ENCODE measurements at regions not wholly inside any gene's neighbourhood (a gene's known extent, or its start where the extent isn't known, plus 50 kb on each side); places are given as distances from the start of the nearest gene placed in this dataset.

GRCh38 chr15:99449514-99449913, 116.3 kb upstream of the MEF2A start:
- ATAC-seq: no peak
- H3K27ac Mint-ChIP-seq: no peak overlapping the region
- no peaks in the 10 kb centered on the region for H3K9me3 Mint-ChIP-seq (ENCODE audit: low read depth)
- H3K4me3 Mint-ChIP-seq: no peak overlapping the region
- no peaks in the 10 kb centered on the region for H3K36me3 Mint-ChIP-seq (ENCODE audit: low read depth)
- DNase-seq: no peak
- intact Hi-C loops (cut with DNase I, micrococcal nuclease): no loop called here
- ChIA-PET POLR2A (interaction anchor here (0.7 kb wide), 1 partner anchor 224 kb away, joined by 3 read pairs; no protein-coding TSS in a partner anchor), CTCF (interaction anchor here (1.5 kb wide), 1 partner anchor 255 kb away, joined by 4 read pairs; no protein-coding TSS in a partner anchor)
- H3K27me3 Mint-ChIP-seq: no peaks in the 10 kb centered on the region
- peaks cover 46% of the 10 kb centered on the region for H3K4me1 Mint-ChIP-seq

DNA sequence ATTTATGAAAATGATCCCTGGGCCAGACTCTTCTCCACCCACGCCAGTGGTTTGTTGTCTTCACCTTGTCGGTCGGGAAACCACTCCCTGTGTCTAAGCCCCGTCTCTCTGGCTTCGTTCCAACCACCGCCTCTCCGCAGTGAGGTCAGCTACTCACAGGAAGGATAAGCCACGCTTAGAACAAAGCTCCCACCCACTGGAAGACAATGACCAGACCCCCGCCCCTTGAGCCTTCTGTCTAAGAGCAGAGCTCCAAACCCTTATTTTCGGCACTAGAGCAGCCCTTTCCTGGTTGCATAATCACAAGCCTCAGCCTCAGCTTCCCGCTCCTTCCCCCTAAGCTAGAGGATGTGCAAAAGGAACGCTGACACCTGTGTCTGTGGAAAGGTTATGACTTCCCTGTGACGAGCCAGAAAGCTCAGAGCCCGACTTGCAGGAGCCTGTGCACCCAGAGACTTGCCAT, 114.9 kb upstream of the MEF2A start:
- ATAC-seq (peak; percentile 69), DNase-seq (peak; percentile 80)
- Mint-ChIP-seq H3K27ac (peak overlapping the region; percentile 2), H3K4me1 (peaks cover 32% of the 10 kb centered on the region), H3K27me3 (no peaks in the 10 kb centered on the region), H3K36me3 (ENCODE audit: low read depth) (no peaks in the 10 kb centered on the region), H3K9me3 (ENCODE audit: low read depth) (no peaks in the 10 kb centered on the region), H3K4me3 (peak overlapping the region; percentile 35)
- intact Hi-C loops (cut with DNase I, micrococcal nuclease): loop anchor here in 1 of 2 experiments (5.0 kb wide), 1 partner anchor 51 kb away; no protein-coding TSS in a partner anchor
- ChIA-PET CTCF (no interaction called here), POLR2A (interaction anchor here (0.6 to 0.7 kb wide), 2 partner anchors 104 to 1079 kb away, joined by 3 read pairs; no protein-coding TSS in a partner anchor)

GRCh38 chr15:99451484-99451883, 114.3 kb upstream of the MEF2A start:
- H3K9me3 Mint-ChIP-seq (ENCODE audit: low read depth): no peaks in the 10 kb centered on the region
- peaks cover 30% of the 10 kb centered on the region for H3K4me1 Mint-ChIP-seq
- CTCF ChIA-PET: no interaction called here
- POLR2A ChIA-PET: interaction anchor here (0.6 to 0.7 kb wide), 2 partner anchors 105 to 1079 kb away, joined by 3 read pairs; no protein-coding TSS in a partner anchor
- ATAC-seq: no peak
- no peaks in the 10 kb centered on the region for H3K36me3 Mint-ChIP-seq (ENCODE audit: low read depth)
- H3K27me3 Mint-ChIP-seq: no peaks in the 10 kb centered on the region
- no peak overlapping the region for H3K4me3 Mint-ChIP-seq
- H3K27ac Mint-ChIP-seq: no peak overlapping the region
- intact Hi-C loops (cut with DNase I, micrococcal nuclease): loop anchor here in 1 of 2 experiments (5.0 kb wide), 1 partner anchor 51 kb away; no protein-coding TSS in a partner anchor
- DNase-seq: no peak

DNA sequence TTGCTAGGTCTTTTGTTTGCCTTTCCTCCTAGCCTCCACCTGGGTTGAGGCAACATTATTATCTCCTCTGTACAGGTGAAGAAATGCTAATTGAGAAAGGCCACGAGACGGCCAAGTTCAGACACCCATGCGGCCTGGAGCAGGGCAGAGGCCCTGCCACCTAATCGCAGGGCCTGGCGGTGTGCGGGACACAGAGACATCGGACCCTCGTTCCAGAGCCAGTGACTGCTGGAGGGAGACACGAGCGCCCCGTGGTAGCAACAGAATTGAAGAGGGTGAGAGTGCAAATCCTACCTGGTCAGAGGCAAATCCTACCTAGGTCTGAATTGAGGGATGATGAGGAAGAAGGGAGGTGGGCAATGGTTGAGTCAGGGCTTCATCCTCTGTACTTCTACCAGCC, 113.8 kb upstream of the MEF2A start:
- H3K36me3 Mint-ChIP-seq (ENCODE audit: low read depth): no peaks in the 10 kb centered on the region
- no peak for ATAC-seq
- no peaks in the 10 kb centered on the region for H3K27me3 Mint-ChIP-seq
- no peaks in the 10 kb centered on the region for H3K9me3 Mint-ChIP-seq (ENCODE audit: low read depth)
- peaks cover 30% of the 10 kb centered on the region for H3K4me1 Mint-ChIP-seq
- H3K4me3 Mint-ChIP-seq: no peak overlapping the region
- ChIA-PET CTCF (no interaction called here), POLR2A (no interaction called here)
- H3K27ac Mint-ChIP-seq: no peak overlapping the region
- intact Hi-C loops (cut with DNase I, micrococcal nuclease): loop anchor here in 1 of 2 experiments (5.0 kb wide), 1 partner anchor 50 kb away; no protein-coding TSS in a partner anchor
- DNase-seq: no peak

DNA sequence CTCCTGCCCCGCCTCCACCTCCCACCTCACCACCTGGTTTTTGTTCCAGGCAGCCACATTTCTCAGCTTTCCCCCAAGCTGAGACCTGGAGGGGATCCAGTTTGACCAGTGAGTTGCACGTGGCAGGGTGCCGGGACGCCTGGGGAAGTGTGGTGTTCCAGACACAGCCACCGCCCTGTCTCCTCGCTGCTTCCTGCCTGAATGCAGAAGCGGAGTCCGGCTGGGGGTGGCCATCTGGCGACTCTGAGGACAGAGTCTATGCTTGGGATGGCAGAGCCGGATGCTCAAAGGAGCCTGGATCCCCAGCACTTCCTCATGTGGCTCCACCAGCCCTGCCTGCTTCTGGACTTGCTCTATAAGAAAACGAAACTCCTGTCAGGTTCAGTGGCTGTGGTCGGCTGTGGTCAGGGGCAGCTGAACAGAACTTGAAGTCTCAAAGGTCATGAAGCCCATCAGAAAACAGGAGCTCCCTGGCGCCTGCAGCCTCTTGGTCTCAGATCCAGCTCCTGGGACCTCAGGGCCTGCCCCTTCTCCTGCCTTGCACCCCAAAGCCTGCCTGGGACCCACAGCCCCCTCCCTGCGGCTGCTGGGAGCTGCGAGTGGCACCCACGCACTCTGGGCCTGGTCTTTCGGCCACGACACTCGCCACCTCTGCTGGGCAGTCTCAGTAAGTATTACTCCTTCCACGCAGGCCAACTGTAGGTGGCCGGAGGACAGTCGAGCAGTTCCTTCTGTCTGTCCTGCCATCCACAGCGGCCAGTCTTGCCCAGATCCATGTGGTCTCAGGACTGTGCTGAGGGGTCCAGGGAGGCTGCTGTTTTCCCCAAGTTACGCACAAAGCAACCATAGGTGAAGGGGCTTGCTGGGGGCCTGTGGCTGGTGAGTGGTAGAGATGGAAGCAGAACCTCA, 112.8 kb upstream of the MEF2A start:
- Mint-ChIP-seq H3K4me3 (no peak overlapping the region), H3K9me3 (ENCODE audit: low read depth) (peaks cover 2% of the 10 kb centered on the region), H3K36me3 (ENCODE audit: low read depth) (no peaks in the 10 kb centered on the region), H3K27ac (no peak overlapping the region), H3K27me3 (no peaks in the 10 kb centered on the region), H3K4me1 (peaks cover 26% of the 10 kb centered on the region)
- CTCF ChIA-PET: no interaction called here
- intact Hi-C loops (cut with DNase I, micrococcal nuclease): loop anchor here in 1 of 2 experiments (5.0 kb wide), 1 partner anchor 49 kb away; no protein-coding TSS in a partner anchor
- ATAC-seq (no peak), DNase-seq (peak; percentile 12)
- POLR2A ChIA-PET: no interaction called here

- Mint-ChIP-seq H3K9me3 (ENCODE audit: low read depth) (peaks cover 5% of the 10 kb centered on the region), H3K4me1 (peaks cover 23% of the 10 kb centered on the region), H3K4me3 (no peak overlapping the region), H3K36me3 (ENCODE audit: low read depth) (no peaks in the 10 kb centered on the region), H3K27me3 (peaks cover under 1% of the 10 kb centered on the region), H3K27ac (no peak overlapping the region)
- ChIA-PET CTCF (no interaction called here), POLR2A (no interaction called here)
- ATAC-seq (no peak), DNase-seq (no peak)
- intact Hi-C loops (cut with DNase I, micrococcal nuclease): loop anchor here in 1 of 2 experiments (5.0 kb wide), 1 partner anchor 49 kb away; no protein-coding TSS in a partner anchor
Measured at GRCh38 chr15:99453637-99454030, 112.2 kb upstream of the MEF2A start.

DNA sequence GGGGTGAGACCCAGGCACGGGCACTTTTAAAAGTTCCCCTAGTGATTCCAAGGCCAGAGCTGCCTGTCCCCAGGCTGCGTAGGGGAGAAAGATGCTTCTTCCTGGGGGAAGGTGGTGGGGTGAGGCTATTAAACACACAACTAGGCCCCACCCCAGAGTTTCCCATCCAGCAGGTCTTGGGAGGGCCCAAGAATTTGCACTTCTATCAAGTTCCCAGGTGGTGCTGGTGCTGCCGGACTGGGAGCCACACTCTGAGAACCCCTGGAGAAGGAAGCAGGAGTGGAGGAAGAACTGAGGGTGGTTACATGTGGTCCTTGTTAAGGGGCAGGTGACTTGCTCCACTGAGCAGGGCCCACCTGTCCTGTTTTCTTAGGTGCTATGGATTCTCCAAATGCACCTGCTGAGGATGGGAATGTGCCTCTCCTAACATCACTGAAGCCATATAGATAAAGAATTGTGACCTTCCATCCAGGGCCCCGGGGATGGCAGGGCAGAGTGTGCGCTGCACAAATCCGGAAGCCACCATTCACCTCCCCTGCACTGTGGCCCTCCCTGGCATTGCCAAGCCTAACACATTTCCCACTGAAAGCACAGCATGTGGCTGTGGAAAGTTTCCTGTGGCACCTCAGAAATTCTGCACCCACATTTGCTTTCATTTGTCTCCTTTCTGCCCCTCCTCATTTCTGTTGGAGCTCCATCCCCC, 111.5 kb upstream of the MEF2A start:
- DNase-seq (no peak), ATAC-seq (no peak)
- Mint-ChIP-seq H3K4me1 (peaks cover 24% of the 10 kb centered on the region), H3K27me3 (peaks cover 1% of the 10 kb centered on the region), H3K9me3 (ENCODE audit: low read depth) (peaks cover 6% of the 10 kb centered on the region), H3K36me3 (ENCODE audit: low read depth) (no peaks in the 10 kb centered on the region), H3K27ac (no peak overlapping the region), H3K4me3 (no peak overlapping the region)
- intact Hi-C loops (cut with DNase I, micrococcal nuclease): loop anchor here in 1 of 2 experiments (5.0 kb wide), 1 partner anchor 48 kb away; no protein-coding TSS in a partner anchor
- POLR2A ChIA-PET: interaction anchor here (0.6 kb wide), 1 partner anchor 175 kb away, joined by 3 read pairs; no protein-coding TSS in a partner anchor
- CTCF ChIA-PET: interaction anchor here (0.6 kb wide), 1 partner anchor 25 kb away, joined by 3 read pairs; no protein-coding TSS in a partner anchor

- no peak overlapping the region for H3K27ac Mint-ChIP-seq
- ATAC-seq (no peak), DNase-seq (no peak)
- ChIA-PET CTCF (no interaction called here), POLR2A (interaction anchor here (0.6 kb wide), 1 partner anchor 176 kb away, joined by 3 read pairs; no protein-coding TSS in a partner anchor)
- peaks cover 18% of the 10 kb centered on the region for H3K4me1 Mint-ChIP-seq
- peaks cover 1% of the 10 kb centered on the region for H3K27me3 Mint-ChIP-seq
- no peak overlapping the region for H3K4me3 Mint-ChIP-seq
- H3K9me3 Mint-ChIP-seq (ENCODE audit: low read depth): peaks cover 10% of the 10 kb centered on the region
- intact Hi-C loops (cut with DNase I, micrococcal nuclease): loop anchor here in 1 of 2 experiments (5.0 kb wide), 1 partner anchor 47 kb away; no protein-coding TSS in a partner anchor
- no peaks in the 10 kb centered on the region for H3K36me3 Mint-ChIP-seq (ENCODE audit: low read depth)
Measured at GRCh38 chr15:99454941-99455788, 110.6 kb upstream of the MEF2A start.

DNA sequence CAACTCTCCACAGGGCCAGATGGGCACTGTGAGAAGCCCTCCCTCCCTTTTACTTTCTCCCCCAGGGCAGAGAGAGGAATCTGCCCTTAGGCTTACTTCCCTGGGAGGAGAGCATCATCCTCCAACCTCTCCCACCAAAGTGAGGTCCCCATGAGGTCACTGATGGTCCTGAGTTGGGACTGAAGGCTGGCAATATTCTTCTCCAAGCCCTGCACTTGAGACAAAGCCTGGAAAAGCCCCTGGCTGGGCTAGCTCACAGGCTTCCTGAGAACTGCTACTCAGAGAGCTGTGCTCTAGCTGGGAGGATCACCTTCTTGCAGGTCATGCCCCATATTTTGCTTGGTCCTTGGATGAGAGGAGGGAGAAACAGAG, 110.0 kb upstream of the MEF2A start:
- H3K4me1 Mint-ChIP-seq: peaks cover 12% of the 10 kb centered on the region
- intact Hi-C loops (cut with DNase I, micrococcal nuclease): no loop called here
- H3K27me3 Mint-ChIP-seq: peaks cover 1% of the 10 kb centered on the region
- POLR2A ChIA-PET: no interaction called here
- no peak overlapping the region for H3K4me3 Mint-ChIP-seq
- H3K36me3 Mint-ChIP-seq (ENCODE audit: low read depth): no peaks in the 10 kb centered on the region
- CTCF ChIA-PET: interaction anchor here (1.3 kb wide), 1 partner anchor 15 kb away, joined by 5 read pairs; no protein-coding TSS in a partner anchor
- ATAC-seq (no peak), DNase-seq (no peak)
- no peak overlapping the region for H3K27ac Mint-ChIP-seq
- H3K9me3 Mint-ChIP-seq (ENCODE audit: low read depth): peaks cover 10% of the 10 kb centered on the region

DNA sequence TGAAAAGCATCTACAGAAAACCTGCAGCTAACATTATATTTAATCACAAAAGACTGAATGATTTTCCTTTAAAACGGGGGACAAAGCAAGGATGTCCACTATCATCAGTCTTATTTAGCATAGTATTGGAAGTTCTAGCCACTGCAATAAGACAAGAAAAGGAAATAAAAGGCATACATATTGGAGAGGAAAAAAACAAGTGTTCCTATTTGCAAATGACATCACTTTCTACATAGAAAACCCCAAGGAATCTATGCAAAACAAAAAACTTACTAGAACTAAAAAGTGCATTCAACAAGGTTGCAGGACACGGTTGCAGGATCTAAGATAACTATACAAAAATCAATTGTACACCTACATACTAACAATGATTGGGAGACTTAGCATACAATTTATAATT, 101.6 kb upstream of the MEF2A start:
- ChIA-PET CTCF (interaction anchor here (1.5 kb wide), 1 partner anchor 240 kb away, joined by 3 read pairs; no protein-coding TSS in a partner anchor), POLR2A (no interaction called here)
- DNase-seq (no peak), ATAC-seq (no peak)
- H3K4me3 Mint-ChIP-seq: no peak overlapping the region
- intact Hi-C loops (cut with DNase I, micrococcal nuclease): no loop called here
- peaks cover 24% of the 10 kb centered on the region for H3K9me3 Mint-ChIP-seq (ENCODE audit: low read depth)
- H3K36me3 Mint-ChIP-seq (ENCODE audit: low read depth): peaks cover 2% of the 10 kb centered on the region
- H3K27ac Mint-ChIP-seq: no peak overlapping the region
- no peaks in the 10 kb centered on the region for H3K4me1 Mint-ChIP-seq
- no peaks in the 10 kb centered on the region for H3K27me3 Mint-ChIP-seq

Measured in activated CD4-positive, alpha-beta T cell treated with anti-CD3 and anti-CD28 coated beads for 36 hours (primary cell).